ENCODE measurements at regions not wholly inside any gene's neighbourhood (a gene's known extent, or its start where the extent isn't known, plus 50 kb on each side); places are given as distances from the start of the nearest gene placed in this dataset.

GRCh38 chr15:69538379-69538778 lies 85.8 kb downstream of the RPLP1 start:
- H3K9me3 ChIP-seq: no peaks in the 10 kb centered on the region
- H3K27me3 ChIP-seq (replicated peaks; ENCODE audit: insufficient read depth): no peaks in the 10 kb centered on the region
- no peak for ATAC-seq (ENCODE audit: insufficient number of reproducible peaks, low FRiP score, low read depth)
- no peak overlapping the region for H3K27ac ChIP-seq
- no peak overlapping the region for H3K4me3 ChIP-seq
- H3K4me1 ChIP-seq (ENCODE audit: control insufficient read depth in 1 of 2, low read depth in 2 of 2): no peaks in the 10 kb centered on the region
- DNase-seq (ENCODE audit: low spot score): no peak
- no peaks in the 10 kb centered on the region for H3K36me3 ChIP-seq
- TF ChIP-seq, protein P1, sequence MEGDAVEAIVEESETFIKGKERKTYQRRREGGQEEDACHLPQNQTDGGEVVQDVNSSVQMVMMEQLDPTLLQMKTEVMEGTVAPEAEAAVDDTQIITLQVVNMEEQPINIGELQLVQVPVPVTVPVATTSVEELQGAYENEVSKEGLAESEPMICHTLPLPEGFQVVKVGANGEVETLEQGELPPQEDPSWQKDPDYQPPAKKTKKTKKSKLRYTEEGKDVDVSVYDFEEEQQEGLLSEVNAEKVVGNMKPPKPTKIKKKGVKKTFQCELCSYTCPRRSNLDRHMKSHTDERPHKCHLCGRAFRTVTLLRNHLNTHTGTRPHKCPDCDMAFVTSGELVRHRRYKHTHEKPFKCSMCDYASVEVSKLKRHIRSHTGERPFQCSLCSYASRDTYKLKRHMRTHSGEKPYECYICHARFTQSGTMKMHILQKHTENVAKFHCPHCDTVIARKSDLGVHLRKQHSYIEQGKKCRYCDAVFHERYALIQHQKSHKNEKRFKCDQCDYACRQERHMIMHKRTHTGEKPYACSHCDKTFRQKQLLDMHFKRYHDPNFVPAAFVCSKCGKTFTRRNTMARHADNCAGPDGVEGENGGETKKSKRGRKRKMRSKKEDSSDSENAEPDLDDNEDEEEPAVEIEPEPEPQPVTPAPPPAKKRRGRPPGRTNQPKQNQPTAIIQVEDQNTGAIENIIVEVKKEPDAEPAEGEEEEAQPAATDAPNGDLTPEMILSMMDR (IDR thresholded peaks at IDR 0.05): no peak

DNA sequence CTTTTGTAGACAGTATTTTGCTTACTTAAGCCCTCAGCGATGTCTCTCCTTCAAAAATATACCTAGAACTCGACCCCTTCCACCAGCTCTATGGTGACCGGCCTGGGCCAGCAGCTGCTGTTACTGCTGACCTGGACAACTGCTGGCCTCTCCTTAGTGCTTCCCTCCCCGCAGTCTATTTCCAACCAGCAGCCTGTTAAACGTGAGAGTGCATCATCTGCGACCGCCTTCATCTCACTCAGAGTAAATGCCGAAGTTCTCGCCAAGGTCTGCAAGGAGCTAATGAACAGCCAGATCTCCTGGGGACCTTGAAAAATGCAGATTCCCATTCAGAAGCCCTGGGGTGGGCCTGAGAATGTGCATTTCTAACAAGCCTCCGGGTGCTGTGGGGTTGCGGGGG lies 86.7 kb downstream of the RPLP1 start:
- Histone ChIP-seq H3K4me3 (no peak overlapping the region), H3K4me1 (ENCODE audit: control insufficient read depth in 1 of 2, low read depth in 2 of 2) (no peaks in the 10 kb centered on the region), H3K9me3 (no peaks in the 10 kb centered on the region), H3K27ac (no peak overlapping the region), H3K36me3 (no peaks in the 10 kb centered on the region), H3K27me3 (replicated peaks; ENCODE audit: insufficient read depth) (no peaks in the 10 kb centered on the region)
- TF ChIP-seq, protein P1 (IDR thresholded peaks at IDR 0.05): no peak
- no peak for DNase-seq (ENCODE audit: low spot score)
- ATAC-seq (ENCODE audit: insufficient number of reproducible peaks, low FRiP score, low read depth): no peak

DNA sequence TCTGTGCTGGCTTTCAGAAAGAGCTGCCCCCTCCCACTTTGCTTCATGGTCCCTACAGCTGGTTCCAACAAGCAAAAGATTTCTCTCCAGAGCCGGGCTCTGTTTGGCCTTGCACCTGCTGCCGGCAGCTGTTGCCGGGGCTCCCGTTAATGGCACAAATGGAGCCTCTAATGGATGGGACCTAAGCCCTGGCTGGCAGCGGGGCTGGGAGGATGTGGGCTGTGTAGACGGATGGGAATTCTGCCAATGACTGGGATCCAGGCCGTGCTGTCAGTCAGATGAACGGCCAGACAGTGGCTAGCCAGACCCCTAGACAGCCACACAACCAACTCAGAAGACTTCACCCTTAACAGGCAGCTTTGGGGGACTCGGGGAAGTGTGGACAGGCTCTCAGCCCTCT lies 88.0 kb downstream of the RPLP1 start:
- no peak for ATAC-seq (ENCODE audit: insufficient number of reproducible peaks, low FRiP score, low read depth)
- H3K4me3 ChIP-seq: no peak overlapping the region
- TF ChIP-seq, protein P1 (IDR thresholded peaks at IDR 0.05): no peak
- no peak for DNase-seq (ENCODE audit: low spot score)
- no peaks in the 10 kb centered on the region for H3K4me1 ChIP-seq (ENCODE audit: control insufficient read depth in 1 of 2, low read depth in 2 of 2)
- H3K36me3 ChIP-seq: no peaks in the 10 kb centered on the region
- no peak overlapping the region for H3K27ac ChIP-seq
- H3K9me3 ChIP-seq: no peaks in the 10 kb centered on the region
- H3K27me3 ChIP-seq (replicated peaks; ENCODE audit: insufficient read depth): no peaks in the 10 kb centered on the region

GRCh38 chr15:69542028-69542427 lies 89.4 kb downstream of the RPLP1 start:
- Histone ChIP-seq H3K27ac (no peak overlapping the region), H3K36me3 (no peaks in the 10 kb centered on the region), H3K4me1 (ENCODE audit: control insufficient read depth in 1 of 2, low read depth in 2 of 2) (no peaks in the 10 kb centered on the region), H3K4me3 (no peak overlapping the region), H3K9me3 (no peaks in the 10 kb centered on the region), H3K27me3 (replicated peaks; ENCODE audit: insufficient read depth) (no peaks in the 10 kb centered on the region)
- no peak for ATAC-seq (ENCODE audit: insufficient number of reproducible peaks, low FRiP score, low read depth)
- DNase-seq (ENCODE audit: low spot score): no peak
- TF ChIP-seq, protein P1 (IDR thresholded peaks at IDR 0.05): no peak

GRCh38 chr15:69543681-69544364 lies 91.2 kb downstream of the RPLP1 start:
- no peaks in the 10 kb centered on the region for H3K27me3 ChIP-seq (replicated peaks; ENCODE audit: insufficient read depth)
- DNase-seq (ENCODE audit: low spot score) (no peak), ATAC-seq (ENCODE audit: insufficient number of reproducible peaks, low FRiP score, low read depth) (no peak)
- TF ChIP-seq, protein P1 (IDR thresholded peaks at IDR 0.05): no peak
- no peaks in the 10 kb centered on the region for H3K9me3 ChIP-seq
- no peaks in the 10 kb centered on the region for H3K36me3 ChIP-seq
- H3K4me3 ChIP-seq: no peak overlapping the region
- H3K27ac ChIP-seq: no peak overlapping the region
- H3K4me1 ChIP-seq (ENCODE audit: control insufficient read depth in 1 of 2, low read depth in 2 of 2): no peaks in the 10 kb centered on the region
